NCI-H1436 (cell line): ENCODE measurements at regions not wholly inside any gene's neighbourhood (a gene's known extent, or its start where the extent isn't known, plus 50 kb on each side); places are given as distances from the start of the nearest gene placed in this dataset.
"Not testable (repeated sequence)": the region's sequence is repeated elsewhere in the genome, so short reads cannot be mapped to it uniquely, and the experiment has no call there.

ENCODE experiments used
- DNase-seq: peaks from one replicate; lab custom pipeline; 2025; lab: John Stamatoyannopoulos, UW

- no peak for DNase-seq
Measured at GRCh38 chr21:31455506-31455905, 111.4 kb upstream of the TIAM1 start.

GRCh38 chr21:31450980-31451379 lies 106.9 kb upstream of the TIAM1 start:
- DNase-seq: no peak

- no peak for DNase-seq
Measured at GRCh38 chr21:31449921-31450535, 106.0 kb upstream of the TIAM1 start.

DNA sequence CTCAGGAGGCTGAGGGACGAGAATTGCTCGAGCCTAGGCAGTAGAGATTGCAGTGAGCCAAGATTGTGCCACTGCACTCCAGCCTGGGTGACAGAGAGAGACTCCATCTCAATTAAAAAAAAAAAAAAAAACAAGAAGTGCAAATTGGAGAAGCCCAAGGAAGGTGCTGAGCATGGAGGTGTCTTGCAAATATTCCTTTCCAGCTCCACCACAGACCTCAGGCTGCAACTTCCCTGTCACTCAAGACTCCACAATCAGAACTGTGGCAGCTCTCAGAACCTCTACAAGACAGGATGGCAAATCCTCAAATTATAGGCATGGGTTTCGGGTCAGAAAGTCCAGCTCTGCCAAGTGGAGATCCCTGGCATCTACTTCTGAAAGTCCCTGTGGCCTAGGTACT lies 104.4 kb upstream of the TIAM1 start:
- DNase-seq: no peak

DNA sequence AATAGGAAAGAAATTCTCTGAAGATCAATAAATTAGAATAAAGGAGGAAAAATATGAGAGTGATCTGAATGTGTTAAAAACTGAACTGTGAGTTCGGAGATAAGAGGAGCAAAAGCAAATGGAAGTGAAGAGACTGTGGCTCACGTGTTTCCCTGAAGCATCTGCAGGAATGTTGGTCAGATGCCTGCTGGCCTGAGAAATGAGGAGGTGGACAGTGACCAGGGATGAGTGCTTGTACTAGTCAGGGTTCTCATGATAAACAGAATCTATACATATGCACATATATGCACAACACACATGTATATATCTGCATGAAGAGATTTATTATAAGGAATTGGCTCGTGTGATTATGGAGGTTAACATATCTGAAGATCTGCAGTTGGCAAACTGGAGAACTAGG lies 103.4 kb upstream of the TIAM1 start:
- no peak for DNase-seq

- no peak for DNase-seq
Measured at GRCh38 chr21:31446226-31446855, 102.3 kb upstream of the TIAM1 start.

- DNase-seq: no peak
Measured at GRCh38 chr21:31445137-31445536, 101.1 kb upstream of the TIAM1 start.

GRCh38 chr21:31443736-31444521 lies 99.9 kb upstream of the TIAM1 start:
- DNase-seq: no peak

DNA sequence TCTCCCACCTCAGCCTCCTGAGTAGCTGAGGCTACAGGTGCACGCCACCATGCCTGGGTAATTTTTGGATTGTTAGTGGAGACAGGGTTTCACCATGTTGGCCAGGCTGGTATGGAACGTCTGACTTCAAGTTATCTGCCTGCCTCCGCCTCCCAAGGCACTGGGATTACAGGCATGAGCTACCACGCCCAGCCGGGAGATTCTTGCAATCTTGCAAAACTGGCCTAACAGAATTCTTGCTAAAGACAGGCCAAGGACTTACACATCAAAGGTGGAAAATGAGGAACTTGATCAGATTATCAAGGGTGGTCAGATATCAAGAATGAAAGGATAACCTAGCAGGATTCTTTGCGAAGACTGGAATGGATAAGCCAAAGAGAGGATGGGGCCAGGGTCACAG lies 98.3 kb upstream of the TIAM1 start:
- no peak for DNase-seq

- no peak for DNase-seq
Measured at GRCh38 chr21:31429506-31429905, 85.4 kb upstream of the TIAM1 start.

- no peak for DNase-seq
Measured at GRCh38 chr21:31426235-31426797, 82.3 kb upstream of the TIAM1 start.

- DNase-seq: no peak
Measured at GRCh38 chr21:31425138-31425537, 81.1 kb upstream of the TIAM1 start.

DNA sequence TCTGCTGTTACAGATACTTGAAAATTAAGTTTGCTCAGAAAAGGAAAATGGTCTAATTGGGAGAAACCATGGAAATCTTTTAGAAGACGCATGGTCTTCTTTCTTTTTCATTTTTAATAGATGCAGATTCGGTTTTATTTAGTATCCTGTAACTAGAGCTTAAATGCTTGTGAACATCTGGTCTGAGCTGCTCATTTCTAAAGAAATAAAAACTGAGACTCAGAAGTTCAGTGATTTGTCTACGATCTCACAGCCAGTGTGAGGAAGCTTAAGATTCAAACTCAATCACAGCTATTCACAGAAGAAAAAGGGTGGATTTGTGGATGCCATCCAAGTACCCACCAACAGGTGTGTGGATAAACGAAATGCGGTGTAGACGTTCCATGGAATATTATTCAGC lies 80.0 kb upstream of the TIAM1 start:
- DNase-seq: no peak

DNA sequence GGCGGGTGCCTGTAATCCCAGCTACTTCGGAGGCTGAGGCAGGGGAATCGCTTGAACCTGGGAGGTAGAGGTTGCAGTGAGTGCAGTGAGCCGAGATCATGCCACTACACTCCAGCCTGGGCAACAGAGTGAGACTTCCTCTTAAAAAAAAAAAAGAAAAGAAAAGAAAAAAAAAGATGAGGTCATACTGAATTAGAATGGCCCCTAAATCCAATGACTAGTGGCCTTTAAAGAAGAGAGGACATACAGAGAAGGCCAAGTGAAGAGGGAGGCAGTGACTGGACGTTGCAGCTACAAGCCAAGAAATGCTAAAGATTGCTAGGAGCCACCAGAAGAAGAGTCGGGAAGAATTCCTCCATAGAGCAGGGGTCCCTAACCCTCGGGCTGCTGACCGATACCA lies 76.9 kb upstream of the TIAM1 start:
- no peak for DNase-seq

GRCh38 chr21:31420354-31420753 lies 76.3 kb upstream of the TIAM1 start:
- no peak for DNase-seq

DNA sequence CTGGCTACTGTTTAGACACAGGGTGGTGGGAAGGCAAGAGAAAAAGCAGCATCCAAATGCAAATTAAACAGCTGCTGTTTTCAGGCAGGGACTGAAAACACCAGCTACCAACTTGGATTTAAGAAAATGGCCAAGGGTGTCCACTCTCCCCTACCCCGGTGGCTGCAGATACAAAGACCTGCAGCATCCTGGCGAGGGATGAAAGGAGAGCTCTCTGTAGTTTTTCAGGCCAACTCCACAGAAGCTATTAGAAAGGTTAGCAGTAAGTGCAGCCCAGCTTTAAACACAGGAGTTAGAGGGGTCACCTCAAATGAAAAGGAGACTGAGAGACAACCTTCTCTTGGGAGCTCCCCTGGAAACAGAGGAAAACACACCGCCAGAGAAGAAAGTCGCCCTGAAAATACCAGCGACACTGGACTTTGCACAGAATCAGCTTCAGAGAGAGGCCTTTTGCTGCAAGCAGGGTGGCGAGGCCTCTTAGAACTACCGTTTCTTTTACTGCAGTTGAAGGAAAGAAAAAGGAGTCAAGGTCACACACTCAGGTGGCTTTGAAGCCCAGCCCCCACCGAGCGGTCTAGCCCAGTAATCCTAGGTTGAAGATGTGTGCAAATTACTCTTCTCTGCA lies 74.4 kb upstream of the TIAM1 start:
- no peak for DNase-seq

- not testable (repeated sequence) for DNase-seq
Measured at GRCh38 chr21:31417214-31417613, 73.2 kb upstream of the TIAM1 start.

DNA sequence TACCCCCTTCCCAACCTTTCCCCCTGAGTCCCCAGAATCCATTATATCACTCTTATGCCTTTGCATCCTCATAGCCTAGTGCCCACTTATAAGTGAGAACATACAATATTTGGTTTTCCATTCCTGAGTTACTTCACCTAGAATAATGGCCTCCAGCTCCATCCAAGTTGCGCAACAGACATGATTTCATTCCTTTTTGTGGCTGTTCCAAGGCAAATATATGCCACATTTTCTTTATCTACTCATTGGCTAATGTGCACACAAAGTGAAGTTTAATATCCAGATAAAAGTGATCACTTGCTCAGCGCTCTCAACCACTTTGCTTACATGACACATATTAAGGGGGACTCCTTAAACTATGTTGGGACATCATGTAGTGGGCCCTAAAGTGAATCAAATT lies 72.4 kb upstream of the TIAM1 start:
- no peak for DNase-seq

DNA sequence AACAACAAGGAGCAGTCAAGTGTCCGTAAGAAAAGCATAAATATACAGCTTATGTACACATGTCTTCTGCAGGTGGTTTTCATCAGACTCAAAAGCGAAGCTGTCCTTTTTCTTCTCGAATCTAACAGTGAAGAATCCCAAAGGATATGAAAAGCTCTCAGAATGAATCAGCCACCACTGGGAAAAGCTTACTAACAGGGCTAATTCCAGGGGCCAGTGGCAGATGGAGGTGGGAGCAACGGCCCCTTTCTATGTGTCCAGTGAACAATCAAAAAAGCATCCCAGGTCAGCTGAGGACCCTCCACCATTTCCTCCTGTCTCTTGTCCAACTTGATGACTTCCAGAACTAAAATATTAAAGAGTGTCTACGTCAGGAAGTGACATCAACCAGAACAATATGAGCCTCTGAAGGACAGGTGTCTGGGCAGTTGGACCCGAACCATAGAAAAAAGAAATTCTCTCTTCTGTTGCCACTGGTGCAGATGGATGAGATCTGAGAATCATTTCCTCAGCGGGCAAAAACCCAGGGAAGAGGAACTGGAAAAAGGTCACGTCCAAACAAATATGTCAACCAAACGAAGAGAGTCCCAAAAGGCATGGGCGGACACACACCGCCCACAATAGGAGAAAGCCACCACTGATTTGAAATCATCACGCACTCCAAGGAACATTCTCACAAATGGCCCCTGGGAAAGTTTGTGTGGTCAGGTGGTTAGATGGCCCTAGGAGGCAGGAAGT lies 70.4 kb upstream of the TIAM1 start:
- no peak for DNase-seq

GRCh38 chr21:31413698-31414097 lies 69.6 kb upstream of the TIAM1 start:
- no peak for DNase-seq

- no peak for DNase-seq
Measured at GRCh38 chr21:31410499-31411131, 66.6 kb upstream of the TIAM1 start.
